ENCODE measurements at regions not wholly inside any gene's neighbourhood (a gene's known extent, or its start where the extent isn't known, plus 50 kb on each side); places are given as distances from the start of the nearest gene placed in this dataset.
"Not testable (repeated sequence)": the region's sequence is repeated elsewhere in the genome, so short reads cannot be mapped to it uniquely, and the experiment has no call there.

- DNase-seq; in situ Hi-C loops (cut with MboI; ENCODE audit: low pct_unique_long_range_greater_than_20kb, low sequenced_read_pairs): not testable (repeated sequence)
These were observed 206.9 kb upstream of the NUDT10 start for GRCh38 chrX:51125743-51126142.

GRCh38 chrX:51144828-51145442 lies 187.7 kb upstream of the NUDT10 start:
- in situ Hi-C loops (cut with MboI; ENCODE audit: low pct_unique_long_range_greater_than_20kb, low sequenced_read_pairs): no loop called here
- DNase-seq: peak; percentile 43

GRCh38 chrX:51148848-51149247 lies 183.8 kb upstream of the NUDT10 start:
- in situ Hi-C loops (cut with MboI; ENCODE audit: low pct_unique_long_range_greater_than_20kb, low sequenced_read_pairs): no loop called here
- peak; percentile 12 for DNase-seq

GRCh38 chrX:51151734-51152133 lies 180.9 kb upstream of the NUDT10 start:
- in situ Hi-C loops (cut with MboI; ENCODE audit: low pct_unique_long_range_greater_than_20kb, low sequenced_read_pairs): no loop called here
- DNase-seq: no peak

- in situ Hi-C loops (cut with MboI; ENCODE audit: low pct_unique_long_range_greater_than_20kb, low sequenced_read_pairs): no loop called here
- DNase-seq: no peak
These were observed 177.5 kb upstream of the NUDT10 start for GRCh38 chrX:51155157-51155556.

GRCh38 chrX:51155566-51155965 lies 177.1 kb upstream of the NUDT10 start:
- in situ Hi-C loops (cut with MboI; ENCODE audit: low pct_unique_long_range_greater_than_20kb, low sequenced_read_pairs): no loop called here
- no peak for DNase-seq

- in situ Hi-C loops (cut with MboI; ENCODE audit: low pct_unique_long_range_greater_than_20kb, low sequenced_read_pairs): no loop called here
- DNase-seq: no peak
These were observed 174.4 kb upstream of the NUDT10 start for GRCh38 chrX:51158231-51158630.

- in situ Hi-C loops (cut with MboI; ENCODE audit: low pct_unique_long_range_greater_than_20kb, low sequenced_read_pairs); DNase-seq: not testable (repeated sequence)
These were observed 173.2 kb upstream of the NUDT10 start for GRCh38 chrX:51159378-51159777.

GRCh38 chrX:51163730-51164129 lies 168.9 kb upstream of the NUDT10 start:
- no peak for DNase-seq
- in situ Hi-C loops (cut with MboI; ENCODE audit: low pct_unique_long_range_greater_than_20kb, low sequenced_read_pairs): no loop called here

- in situ Hi-C loops (cut with MboI; ENCODE audit: low pct_unique_long_range_greater_than_20kb, low sequenced_read_pairs); DNase-seq: not testable (repeated sequence)
These were observed 154.2 kb upstream of the NUDT10 start for GRCh38 chrX:51178356-51178900.

- in situ Hi-C loops (cut with MboI; ENCODE audit: low pct_unique_long_range_greater_than_20kb, low sequenced_read_pairs); DNase-seq: not testable (repeated sequence)
These were observed 152.8 kb upstream of the NUDT10 start for GRCh38 chrX:51179805-51180204.

GRCh38 chrX:51182545-51182944 lies 150.1 kb upstream of the NUDT10 start:
- in situ Hi-C loops (cut with MboI; ENCODE audit: low pct_unique_long_range_greater_than_20kb, low sequenced_read_pairs): no loop called here
- DNase-seq: no peak

GRCh38 chrX:51192104-51192503 lies 140.5 kb upstream of the NUDT10 start:
- DNase-seq: no peak
- in situ Hi-C loops (cut with MboI; ENCODE audit: low pct_unique_long_range_greater_than_20kb, low sequenced_read_pairs): no loop called here

- peak; percentile 5 for DNase-seq
- in situ Hi-C loops (cut with MboI; ENCODE audit: low pct_unique_long_range_greater_than_20kb, low sequenced_read_pairs): no loop called here
These were observed 117.4 kb upstream of the NUDT10 start for GRCh38 chrX:51215266-51215665.

GRCh38 chrX:51215856-51216255 lies 116.8 kb upstream of the NUDT10 start:
- DNase-seq: no peak
- in situ Hi-C loops (cut with MboI; ENCODE audit: low pct_unique_long_range_greater_than_20kb, low sequenced_read_pairs): no loop called here

- no peak for DNase-seq
- in situ Hi-C loops (cut with MboI; ENCODE audit: low pct_unique_long_range_greater_than_20kb, low sequenced_read_pairs): no loop called here
These were observed 90.4 kb upstream of the NUDT10 start for GRCh38 chrX:51242212-51242611.

- no peak for DNase-seq
- in situ Hi-C loops (cut with MboI; ENCODE audit: low pct_unique_long_range_greater_than_20kb, low sequenced_read_pairs): no loop called here
These were observed 75.1 kb upstream of the NUDT10 start for GRCh38 chrX:51257490-51257889.

GRCh38 chrX:51262271-51262670 lies 70.4 kb upstream of the NUDT10 start:
- DNase-seq; in situ Hi-C loops (cut with MboI; ENCODE audit: low pct_unique_long_range_greater_than_20kb, low sequenced_read_pairs): not testable (repeated sequence)

- in situ Hi-C loops (cut with MboI; ENCODE audit: low pct_unique_long_range_greater_than_20kb, low sequenced_read_pairs): no loop called here
These were observed 60.0 kb upstream of the NUDT10 start for GRCh38 chrX:51272638-51273037.

GRCh38 chrX:51281758-51282318 lies 50.8 kb upstream of the NUDT10 start:
- no peak for DNase-seq
- in situ Hi-C loops (cut with MboI; ENCODE audit: low pct_unique_long_range_greater_than_20kb, low sequenced_read_pairs): no loop called here

More at GRCh38 chrX:51272638-51273037, 60.0 kb upstream of the NUDT10 start:
- DNase-seq: no peak
